Kidney (tissue), 13 donors: ENCODE measurements at regions not wholly inside any gene's neighbourhood (a gene's known extent, or its start where the extent isn't known, plus 50 kb on each side); places are given as distances from the start of the nearest gene placed in this dataset.

ENCODE experiments used
- DNase-seq, 5 donors: peaks; one replicate each; pipeline ENCODE4 v3.0.0-alpha.2; 2013 to 2020
- FAIRE-seq: peaks from 2 replicates; lab custom pipeline; 2012; peaks lifted over from hg19 to GRCh38; lab: Jason Lieb, UNC
- H3K27ac ChIP-seq, 2 donors: one replicate each; pipeline ENCODE4 v1.7.0; 2013; ENCODE audit warnings: low read depth in 2 of 2, low read length in 2 of 2, inconsistent platforms in 1 of 2
- H3K27me3 ChIP-seq: one replicate; pipeline ENCODE4 v1.7.1; 2013; ENCODE audit warnings: low read length, inconsistent platforms; ENCODE audit not compliant: control insufficient read depth, insufficient read depth
- H3K36me3 ChIP-seq, 3 donors: one replicate each; pipeline versions ENCODE4 v1.7.0 to v1.7.1; 2013; ENCODE audit warnings: low read length in 3 of 3, control low read depth in 1 of 3, inconsistent platforms in 1 of 3; ENCODE audit not compliant: insufficient read depth in 3 of 3, control insufficient read depth in 2 of 3
- H3K4me1 ChIP-seq, 3 donors: one replicate each; pipeline versions ENCODE4 v1.7.0 to v1.7.1; 2013; ENCODE audit warnings: low read length in 3 of 3, inconsistent platforms in 1 of 3, low read depth in 1 of 3; ENCODE audit not compliant: control insufficient read depth in 2 of 3, insufficient read depth in 2 of 3
- H3K4me3 ChIP-seq, 3 donors: one replicate each; pipeline versions ENCODE4 v1.7.0 to v1.8.1; 2013; ENCODE audit warnings: low read length in 3 of 3, control low read depth in 1 of 3, inconsistent platforms in 1 of 3
- H3K9ac ChIP-seq, 3 donors: one replicate each; pipeline versions ENCODE4 v1.7.0 to v1.7.1; 2013; ENCODE audit warnings: low read length in 3 of 3, control low read depth in 1 of 3, inconsistent platforms in 1 of 3
- H3K9me3 ChIP-seq, 3 donors: one replicate each; pipeline versions ENCODE4 v1.7.0 to v1.7.1; 2013; ENCODE audit warnings: low read length in 3 of 3, control low read depth in 1 of 3, inconsistent platforms in 1 of 3; ENCODE audit not compliant: control insufficient read depth in 2 of 3, insufficient read depth in 1 of 3
- CTCF ChIP-seq: IDR thresholded peaks from 3 replicates; pipeline ENCODE4 v1.5.1; 2012; ENCODE audit warnings: mild to moderate bottlenecking, moderate library complexity, borderline replicate concordance; ENCODE audit not compliant: insufficient read depth; ENCODE audit errors: extremely low read depth
- intact Hi-C: fragments of 100-400 bp; cut with DNase I; formaldehyde crosslinking; loops from one replicate; pipeline ENCODE4 v1.11.1; 2022
- donor health status: control.
- donor health status: control.
- donor health status: control.
- donor health status: control.
- donor health status: control.
- donor health status: DM: yes; HTN: yes; CAD: no.
- donor health status: Normal renal cell carcinoma (clear cell type).

GRCh38 chr4:43846111-43846587, 602.5 kb downstream of the KCTD8 start:
- FAIRE-seq (no peak), DNase-seq (peak in 1 of 5 donors; percentile 71)
- Histone ChIP-seq H3K36me3 (no peaks in the 10 kb centered on the region), H3K9ac (no peak overlapping the region), H3K27ac (no peak overlapping the region), H3K4me3 (no peak overlapping the region), H3K9me3 (no peaks in the 10 kb centered on the region), H3K4me1 (no peaks in the 10 kb centered on the region), H3K27me3 (no peaks in the 10 kb centered on the region)
- TF ChIP-seq CTCF = no peak
- intact Hi-C loops = no loop called here

- Histone ChIP-seq H3K4me1 (no peaks in the 10 kb centered on the region), H3K9me3 (no peaks in the 10 kb centered on the region), H3K9ac (no peak overlapping the region), H3K36me3 (no peaks in the 10 kb centered on the region), H3K27ac (no peak overlapping the region), H3K27me3 (no peaks in the 10 kb centered on the region), H3K4me3 (no peak overlapping the region)
- intact Hi-C loops = no loop called here
- DNase-seq (no peak), FAIRE-seq (no peak)
- no peak for TF ChIP-seq CTCF
These were observed 594.9 kb downstream of the KCTD8 start for GRCh38 chr4:43853565-43854264.

GRCh38 chr4:43855283-43855682, 593.3 kb downstream of the KCTD8 start:
- no peak overlapping the region for H3K27ac ChIP-seq
- H3K36me3 ChIP-seq = no peaks in the 10 kb centered on the region
- H3K9me3 ChIP-seq = no peaks in the 10 kb centered on the region
- no peak overlapping the region for H3K4me3 ChIP-seq
- no peak for DNase-seq
- no peaks in the 10 kb centered on the region for H3K4me1 ChIP-seq
- FAIRE-seq = no peak
- H3K27me3 ChIP-seq = no peaks in the 10 kb centered on the region
- no peak overlapping the region for H3K9ac ChIP-seq
- intact Hi-C loops = no loop called here
- no peak for TF ChIP-seq CTCF
